Adrenal gland (tissue), 9 donors: ENCODE measurements at regions not wholly inside any gene's neighbourhood (a gene's known extent, or its start where the extent isn't known, plus 50 kb on each side); places are given as distances from the start of the nearest gene placed in this dataset.

Experiments used
- DNase-seq, 7 donors: peaks; one replicate each; pipeline ENCODE4 v3.0.0-alpha.2; 2019 to 2020
- H3K27ac ChIP-seq, 5 donors: fragments of 200-600 bp; sonication (generic) in 4 of 5; 1 replicate in 3 of 5; 2 replicates in 2 of 5; pipeline versions ENCODE4 v1.5.1 to v1.8.0; 2016 to 2020; ENCODE audit warnings: mild to moderate bottlenecking in 1 of 5
- H3K27me3 ChIP-seq: fragments of 200-600 bp; 2 replicates; pipeline ENCODE4 v1.8.0; 2021
- H3K36me3 ChIP-seq, 2 donors: fragments of 200-600 bp; replicated peaks in 1 of 2; 1 replicate in 1 of 2; 2 replicates in 1 of 2; pipeline versions ENCODE4 v1.5.1 to v1.8.0; 2018 to 2022
- H3K4me1 ChIP-seq, 2 donors: fragments of 200-600 bp; replicated peaks in 1 of 2; 1 replicate in 1 of 2; 2 replicates in 1 of 2; pipeline versions ENCODE4 v1.5.1 to v1.8.0; 2018 to 2021
- H3K4me3 ChIP-seq, 4 donors: fragments of 200-600 bp; sonication (generic) in 3 of 4; one replicate each; pipeline ENCODE4 v1.5.1; 2016 to 2018
- H3K9me3 ChIP-seq, 3 donors: fragments of 200-600 bp; sonication (generic) in 1 of 3; replicated peaks in 1 of 3; 1 replicate in 2 of 3; 2 replicates in 1 of 3; pipeline versions ENCODE4 v1.5.1 to v1.8.0; 2016 to 2021
- POLR2A ChIP-seq, 2 donors: fragments of 450-650 bp; IDR thresholded peaks; one replicate each; pipeline ENCODE4 v1.6.1; 2017; ENCODE audit warnings: antibody characterized with exemption in 2 of 2, mild to moderate bottlenecking in 2 of 2, moderate library complexity in 1 of 2
- WGBS, 4 donors: extraction: QIAGEN DNeasy Blood & Tissue Kit in 2 of 4; methylation state at CpG; one replicate each; pipeline versions ENCODE4 v1.1.5 to v1.1.7; 2013 to 2017; 5-methylcytosine and 5-hydroxymethylcytosine counted together
- intact Hi-C, 2 donors: fragments of 100-400 bp; cut with DNase I; formaldehyde crosslinking; loops; one replicate each; pipeline versions ENCODE4 v1.14.1 to v1.15.0; 2022 to 2023
- TF ChIP-seq, protein P1 (sequence below), 6 experiments: fragments of 450-650 bp in 4 of 6; fragments of 200-600 bp in 2 of 6; sonication (generic) in 1 of 6; IDR thresholded peaks; 1 replicate in 5 of 6; 2 replicates in 1 of 6; pipeline versions ENCODE4 v1.5.1 to v1.8.0; 2016 to 2021; ENCODE audit warnings: antibody characterized with exemption in 6 of 6, mild to moderate bottlenecking in 2 of 6, moderate library complexity in 1 of 6
- donor health status: healthy with polysubstance abuse.
- donor health status: Bipolar disorder and iron deficiency.
- donor health status: DM: yes; HTN: yes; CAD: no.
- donor health status: DM: no; HTN: no; CAD: no.
- donor health status: DM: no; HTN: no; CAD: no.

DNA sequence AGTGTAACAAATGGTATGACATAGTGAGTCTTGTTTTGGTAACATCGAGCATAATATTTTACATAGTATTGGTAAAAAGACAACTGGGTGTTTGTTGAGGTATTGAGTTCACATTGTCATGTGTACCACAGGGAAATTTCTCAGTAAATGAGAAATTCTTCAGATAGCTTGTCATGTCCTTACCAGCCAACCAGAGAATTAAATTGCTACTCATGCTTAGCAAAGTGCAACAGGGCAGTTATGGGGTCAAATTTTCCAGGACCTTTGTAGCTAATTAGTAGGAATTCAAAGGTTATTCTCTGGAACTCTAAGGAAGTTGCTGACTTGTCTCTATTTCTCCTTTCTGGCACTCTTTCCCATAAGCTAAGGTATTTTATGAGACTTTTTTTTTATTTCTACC is 595.7 kb downstream of the EFNA5 start:
- 70 to 95% (median 73%) methylated on average over 1 of the region's 1 CpG for WGBS, 4 donors
- intact Hi-C loops = no loop called here
- TF ChIP-seq, protein P1, sequence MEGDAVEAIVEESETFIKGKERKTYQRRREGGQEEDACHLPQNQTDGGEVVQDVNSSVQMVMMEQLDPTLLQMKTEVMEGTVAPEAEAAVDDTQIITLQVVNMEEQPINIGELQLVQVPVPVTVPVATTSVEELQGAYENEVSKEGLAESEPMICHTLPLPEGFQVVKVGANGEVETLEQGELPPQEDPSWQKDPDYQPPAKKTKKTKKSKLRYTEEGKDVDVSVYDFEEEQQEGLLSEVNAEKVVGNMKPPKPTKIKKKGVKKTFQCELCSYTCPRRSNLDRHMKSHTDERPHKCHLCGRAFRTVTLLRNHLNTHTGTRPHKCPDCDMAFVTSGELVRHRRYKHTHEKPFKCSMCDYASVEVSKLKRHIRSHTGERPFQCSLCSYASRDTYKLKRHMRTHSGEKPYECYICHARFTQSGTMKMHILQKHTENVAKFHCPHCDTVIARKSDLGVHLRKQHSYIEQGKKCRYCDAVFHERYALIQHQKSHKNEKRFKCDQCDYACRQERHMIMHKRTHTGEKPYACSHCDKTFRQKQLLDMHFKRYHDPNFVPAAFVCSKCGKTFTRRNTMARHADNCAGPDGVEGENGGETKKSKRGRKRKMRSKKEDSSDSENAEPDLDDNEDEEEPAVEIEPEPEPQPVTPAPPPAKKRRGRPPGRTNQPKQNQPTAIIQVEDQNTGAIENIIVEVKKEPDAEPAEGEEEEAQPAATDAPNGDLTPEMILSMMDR (IDR thresholded peaks at IDR 0.05) = no peak
- no peak for TF ChIP-seq POLR2A (IDR thresholded peaks at IDR 0.05)
- Histone ChIP-seq H3K27me3 (no peaks in the 10 kb centered on the region), H3K4me1 (no peaks in the 10 kb centered on the region), H3K36me3 (no peaks in the 10 kb centered on the region), H3K9me3 (no peaks in the 10 kb centered on the region), H3K4me3 (no peak overlapping the region), H3K27ac (no peak overlapping the region)
- DNase-seq = no peak

DNA sequence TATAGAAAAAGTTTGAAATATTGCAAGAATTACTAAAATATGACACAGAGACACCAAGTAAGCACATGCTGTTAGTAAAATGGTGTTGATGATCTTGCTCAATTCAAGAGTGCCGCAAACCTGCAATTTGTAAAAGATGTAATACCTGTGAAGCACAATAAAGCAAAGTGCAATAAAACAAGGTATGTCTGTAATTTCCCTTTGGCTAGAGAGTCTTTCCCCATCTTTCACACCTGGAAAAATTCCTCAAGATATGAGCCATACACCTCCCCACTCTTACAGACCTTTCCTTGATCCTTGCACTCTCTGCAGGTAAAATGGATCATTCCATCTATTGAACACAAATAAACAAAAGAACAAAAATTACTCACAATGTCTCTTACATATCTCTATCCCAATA is 597.8 kb downstream of the EFNA5 start:
- 88 to 97% (median 93%) methylated on average over 1 of the region's 1 CpG for WGBS, 4 donors
- no peak for TF ChIP-seq POLR2A (IDR thresholded peaks at IDR 0.05)
- TF ChIP-seq, protein P1 (IDR thresholded peaks at IDR 0.05) = no peak
- DNase-seq = no peak
- Histone ChIP-seq H3K27me3 (no peaks in the 10 kb centered on the region), H3K4me1 (no peaks in the 10 kb centered on the region), H3K36me3 (no peaks in the 10 kb centered on the region), H3K4me3 (no peak overlapping the region), H3K27ac (no peak overlapping the region), H3K9me3 (no peaks in the 10 kb centered on the region)
- intact Hi-C loops = no loop called here

DNA sequence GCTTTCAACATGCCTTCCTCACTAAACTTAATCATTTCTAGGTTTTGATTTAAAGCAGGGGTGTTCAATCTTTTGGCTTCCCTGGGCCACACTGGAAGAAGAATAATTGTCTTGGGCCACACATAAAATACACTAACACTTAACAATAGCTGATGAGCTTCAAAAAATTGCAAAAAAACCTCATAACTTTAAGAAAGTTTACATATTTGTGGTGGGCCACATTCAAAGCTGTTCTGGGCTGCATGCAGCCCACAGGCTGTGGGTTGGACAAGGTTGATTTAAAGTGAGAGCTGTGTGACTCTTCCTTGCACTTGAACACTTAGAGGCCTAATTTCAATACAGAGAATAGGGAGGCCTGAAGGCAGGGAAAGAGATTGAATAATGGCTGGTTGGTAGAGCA is 598.3 kb downstream of the EFNA5 start:
- Histone ChIP-seq H3K4me1 (no peaks in the 10 kb centered on the region), H3K36me3 (no peaks in the 10 kb centered on the region), H3K27me3 (no peaks in the 10 kb centered on the region), H3K27ac (no peak overlapping the region), H3K9me3 (no peaks in the 10 kb centered on the region), H3K4me3 (no peak overlapping the region)
- DNase-seq = no peak
- intact Hi-C loops = no loop called here
- TF ChIP-seq, protein P1 (IDR thresholded peaks at IDR 0.05) = no peak

- Histone ChIP-seq H3K27ac (no peak overlapping the region), H3K4me3 (no peak overlapping the region), H3K4me1 (no peaks in the 10 kb centered on the region), H3K36me3 (no peaks in the 10 kb centered on the region), H3K9me3 (no peaks in the 10 kb centered on the region), H3K27me3 (no peaks in the 10 kb centered on the region)
- DNase-seq = no peak
- no peak for TF ChIP-seq POLR2A (IDR thresholded peaks at IDR 0.05)
- TF ChIP-seq, protein P1 (IDR thresholded peaks at IDR 0.05) = no peak
- intact Hi-C loops = no loop called here
- WGBS, 4 donors = 53 to 60% (median 56%) methylated on average over 1 of the region's 1 CpG
Measured at GRCh38 chr5:107068782-107069181, 602.0 kb downstream of the EFNA5 start.
